Mucosa of gallbladder (tissue), 1 donor: ENCODE measurements at regions not wholly inside any gene's neighbourhood (a gene's known extent, or its start where the extent isn't known, plus 50 kb on each side); places are given as distances from the start of the nearest gene placed in this dataset.
A peak's percentile ranks its signal among the peaks of the same experiment; 100 is the strongest.

Source experiments
- DNase-seq: peaks from one replicate; pipeline ENCODE4 v3.0.0-alpha.2; 2020; ENCODE audit warnings: low spot score
- donor health status: DM: no; HTN: no; CAD: no.

DNA sequence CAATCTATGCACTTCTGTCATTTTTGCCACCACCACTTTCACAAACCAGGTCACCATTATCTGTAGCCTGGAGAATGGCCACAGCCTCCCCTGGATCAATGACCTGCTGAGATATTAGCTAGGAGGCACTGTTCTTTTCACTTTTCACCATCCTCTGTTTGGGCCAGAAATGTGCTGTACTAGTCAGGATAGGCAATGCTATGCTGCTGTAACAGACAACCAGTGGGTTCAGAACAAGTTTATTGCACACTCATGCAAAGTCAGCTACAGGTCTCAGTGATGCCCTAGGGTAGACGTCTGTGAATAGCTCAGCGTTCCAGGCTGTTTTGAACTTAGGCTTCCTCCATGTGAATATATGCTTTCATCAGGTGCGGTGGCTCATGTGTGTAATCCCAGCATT is 231.5 kb downstream of the SUDS3 start:
- DNase-seq = no peak

GRCh38 chr12:118608770-118609344 is 232.5 kb downstream of the SUDS3 start:
- no peak for DNase-seq

GRCh38 chr12:118611295-118611694 is 234.9 kb downstream of the SUDS3 start:
- DNase-seq = no peak

GRCh38 chr12:118611770-118612169 is 235.4 kb downstream of the SUDS3 start:
- no peak for DNase-seq

GRCh38 chr12:118617611-118618450 is 241.5 kb downstream of the SUDS3 start:
- no peak for DNase-seq

DNA sequence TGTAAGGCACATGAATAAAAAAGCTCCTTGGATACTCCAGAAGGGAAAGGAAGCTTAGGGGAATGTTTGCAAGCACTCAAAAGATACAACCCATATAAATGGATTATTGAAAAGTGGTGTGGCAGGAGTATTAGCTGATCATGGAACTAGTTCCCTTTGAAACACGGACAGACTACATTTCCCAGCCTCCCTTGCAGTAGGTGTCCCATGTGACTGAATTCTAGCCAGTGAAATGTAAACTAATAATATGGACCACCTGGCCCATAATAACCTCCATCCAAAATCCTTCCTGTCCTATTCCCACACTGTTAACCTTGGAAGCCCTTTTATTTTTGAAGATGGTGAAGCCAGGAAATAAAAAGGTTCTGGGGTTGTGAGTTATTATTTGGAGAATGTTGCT is 242.3 kb downstream of the SUDS3 start:
- no peak for DNase-seq

DNA sequence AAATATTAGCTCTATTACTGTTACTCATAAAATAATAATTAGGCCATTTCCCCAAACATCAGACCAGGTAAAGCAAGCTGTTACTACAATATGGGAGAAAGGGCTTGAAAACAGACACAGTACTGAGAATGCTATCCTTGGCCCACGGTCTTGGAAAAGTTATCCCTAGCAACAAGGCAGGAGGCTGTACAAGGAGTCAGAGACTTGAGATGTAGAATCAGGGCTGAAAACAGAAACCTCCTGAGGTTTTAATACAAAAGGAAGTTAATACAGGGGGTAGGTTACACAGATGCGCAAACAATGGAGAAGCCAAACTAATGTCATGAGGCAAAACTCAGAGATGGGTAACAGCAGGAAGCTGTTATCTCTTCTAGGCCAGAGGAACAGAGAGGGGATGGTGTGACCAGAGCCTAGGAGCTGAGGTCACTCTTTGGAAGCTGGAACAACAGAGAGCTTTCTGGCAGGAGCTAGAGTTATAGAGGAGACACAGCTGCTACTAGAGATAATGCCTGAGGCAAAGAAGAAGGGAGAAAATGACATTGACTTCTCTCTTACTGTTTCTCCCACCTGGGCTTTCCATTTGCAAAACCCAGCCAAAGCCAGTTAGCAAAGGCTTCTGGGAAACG is 248.8 kb downstream of the SUDS3 start:
- DNase-seq = no peak

GRCh38 chr12:118633071-118633470 is 256.7 kb downstream of the SUDS3 start:
- no peak for DNase-seq

DNA sequence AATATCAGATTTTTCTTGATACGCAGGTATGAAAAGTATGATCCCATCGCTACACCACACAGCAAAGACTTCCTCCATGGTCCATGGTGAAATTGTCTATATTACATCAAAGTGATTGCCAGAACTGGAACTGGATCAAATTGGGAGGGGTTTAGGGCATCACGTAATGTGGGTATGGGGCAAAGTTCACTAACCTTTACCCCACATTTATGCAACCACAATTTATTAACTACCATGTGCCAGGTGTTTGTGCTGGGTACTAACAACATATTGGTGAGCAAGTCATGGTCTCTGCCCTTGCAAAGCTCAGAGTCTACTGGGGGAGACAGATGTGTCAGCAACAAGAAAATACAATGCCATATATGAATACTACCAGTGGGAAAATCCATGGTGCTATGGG is 258.9 kb downstream of the SUDS3 start:
- no peak for DNase-seq

DNA sequence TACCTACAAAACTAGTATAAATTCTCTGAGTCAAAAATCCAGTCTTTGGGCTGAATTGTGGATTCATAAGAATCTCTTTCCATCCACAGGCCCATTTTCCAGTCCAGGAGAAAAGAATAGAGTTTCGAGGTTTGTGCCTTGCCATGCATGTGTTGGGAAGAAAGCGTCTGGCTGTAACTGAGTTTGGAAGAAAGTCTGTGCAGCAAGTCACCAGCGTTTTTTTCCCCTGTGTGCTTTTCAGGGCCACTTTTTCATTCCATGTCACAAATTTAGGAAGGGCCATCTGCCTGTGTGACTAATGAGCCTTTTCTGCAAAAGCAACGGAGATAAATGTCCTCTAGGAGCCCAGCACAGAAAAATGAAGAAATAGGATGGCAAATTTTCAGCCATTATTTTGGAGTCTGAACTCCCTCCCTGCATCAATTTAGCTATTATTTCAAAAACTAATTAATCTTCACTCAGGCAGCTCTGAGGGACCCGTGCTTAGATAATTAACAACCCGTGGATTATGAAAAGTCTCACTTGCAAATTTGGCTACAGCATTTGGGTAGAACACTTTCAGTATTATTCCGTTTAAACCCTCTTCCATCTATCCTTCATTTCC is 261.5 kb downstream of the SUDS3 start:
- no peak for DNase-seq

DNA sequence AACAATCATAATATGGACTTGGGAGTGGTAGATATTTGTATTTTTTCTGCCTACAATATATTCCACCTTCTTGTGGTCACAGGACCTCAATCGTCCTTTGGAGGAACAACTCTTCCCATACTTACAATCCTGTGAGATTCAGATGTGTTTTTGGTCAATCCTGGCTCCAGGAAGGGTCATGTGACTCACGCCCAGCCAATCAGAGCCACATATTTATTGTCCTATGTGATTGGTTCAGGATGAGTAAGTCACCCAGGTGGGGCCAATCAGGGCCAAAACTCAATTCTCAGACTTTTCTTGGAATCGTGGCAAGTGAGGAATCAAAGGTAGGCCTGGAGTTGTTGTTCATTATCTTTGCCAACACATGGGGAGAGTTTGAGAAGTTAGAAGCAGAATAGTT is 264.9 kb downstream of the SUDS3 start:
- no peak for DNase-seq

GRCh38 chr12:118645219-118645618 is 268.9 kb downstream of the SUDS3 start:
- peak; percentile 25 for DNase-seq

DNA sequence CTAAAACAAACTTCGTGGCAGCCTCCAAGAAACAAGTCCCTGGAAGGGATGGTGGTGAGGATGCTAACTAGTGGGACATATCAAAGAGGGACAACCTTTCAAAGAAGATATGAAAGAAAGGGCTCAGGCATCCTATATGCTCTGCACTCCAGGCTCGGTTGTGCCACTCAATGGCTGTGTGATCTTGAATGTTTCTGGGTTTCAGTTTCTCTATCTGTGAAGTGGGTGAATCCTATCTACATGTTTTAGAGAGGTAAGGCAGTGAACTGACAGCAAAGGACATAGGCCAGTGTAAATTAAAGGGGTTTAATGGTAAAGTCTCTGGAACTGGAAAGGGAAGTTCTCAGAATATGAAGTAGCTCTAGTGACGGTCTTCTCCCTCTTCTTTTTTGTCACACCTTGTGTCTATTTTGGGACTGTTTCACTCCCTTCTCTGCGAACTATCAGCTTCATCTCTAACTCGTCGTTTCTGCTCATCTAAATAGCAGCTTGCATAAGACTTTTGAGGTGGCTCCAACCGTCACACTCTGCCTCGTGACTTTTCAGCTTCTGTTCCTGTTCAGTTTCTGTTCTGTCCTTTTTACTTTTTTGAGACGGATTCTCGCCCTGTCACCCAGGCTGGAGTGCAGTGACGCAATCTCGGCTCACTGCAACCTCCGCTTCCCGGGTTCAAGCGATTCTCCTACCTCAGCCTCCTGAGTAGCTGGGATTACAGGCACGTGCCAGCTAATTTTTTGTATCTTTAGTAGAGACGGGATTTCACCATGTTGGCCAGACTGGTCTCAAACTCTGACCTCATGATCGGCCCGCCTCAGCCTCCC is 273.6 kb downstream of the SUDS3 start:
- no peak for DNase-seq

DNA sequence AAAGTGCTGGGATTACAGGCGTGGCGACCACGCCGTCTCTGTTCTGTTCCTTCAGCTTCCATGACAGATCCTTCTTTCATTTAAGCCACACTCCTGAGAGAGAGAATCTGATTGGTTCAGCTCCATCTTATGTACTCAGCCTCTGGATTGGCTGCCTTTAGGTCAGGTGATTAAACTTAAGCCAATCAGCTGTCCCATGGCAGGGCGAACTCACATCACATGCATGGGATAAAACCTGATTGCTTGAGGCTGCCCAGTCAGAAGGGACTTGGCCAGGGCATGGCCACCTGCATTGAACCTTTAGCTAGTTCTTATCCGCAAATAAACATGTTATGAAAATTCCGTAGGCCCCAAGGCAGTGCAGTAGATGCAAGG is 274.2 kb downstream of the SUDS3 start:
- DNase-seq = no peak

GRCh38 chr12:118651487-118651886 is 275.1 kb downstream of the SUDS3 start:
- DNase-seq = no peak

GRCh38 chr12:118655588-118655987 is 279.2 kb downstream of the SUDS3 start:
- no peak for DNase-seq

GRCh38 chr12:118680356-118680963 is 300.9 kb upstream of the SRRM4 start:
- peak; percentile 13 for DNase-seq

GRCh38 chr12:118682656-118683055 is 298.7 kb upstream of the SRRM4 start:
- no peak for DNase-seq

- no peak for DNase-seq
These were observed 295.2 kb upstream of the SRRM4 start for GRCh38 chr12:118685983-118686607.

- no peak for DNase-seq
These were observed 291.5 kb upstream of the SRRM4 start for GRCh38 chr12:118689793-118690192.

DNA sequence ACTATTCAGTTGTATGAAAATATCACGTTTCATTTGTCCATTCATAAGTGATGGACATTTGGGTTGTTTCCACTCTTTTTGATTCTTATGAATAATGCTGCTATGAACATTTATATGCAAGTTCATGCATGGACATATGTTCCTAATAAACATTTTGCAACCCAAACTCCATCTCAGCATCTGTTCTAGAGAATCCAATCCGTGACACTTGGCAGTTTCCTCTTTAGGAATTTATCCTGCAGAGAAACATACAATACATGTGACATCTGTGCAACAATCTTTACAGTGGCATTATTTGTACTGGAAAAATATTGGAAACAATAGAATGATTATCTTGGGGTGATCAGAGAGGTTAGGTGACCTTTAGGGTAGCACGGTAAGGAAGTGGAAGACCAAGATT is 290.8 kb upstream of the SRRM4 start:
- DNase-seq = no peak
